GM19035 (cell line): ENCODE measurements at regions not wholly inside any gene's neighbourhood (a gene's known extent, or its start where the extent isn't known, plus 50 kb on each side); places are given as distances from the start of the nearest gene placed in this dataset.

Experiments
- ATAC-seq: cut with Tn5 transposase; IDR thresholded peaks from one replicate; pipeline ENCODE4 v1.9.1; 2021; ENCODE audit not compliant: unreplicated experiment

GRCh38 chr2:71895320-71896161, 252.1 kb downstream of the CYP26B1 start:
- no peak for ATAC-seq

GRCh38 chr2:71894261-71894660, 253.4 kb downstream of the CYP26B1 start:
- no peak for ATAC-seq

GRCh38 chr2:71893646-71894045, 254.0 kb downstream of the CYP26B1 start:
- no peak for ATAC-seq

- ATAC-seq = no peak
Observed at GRCh38 chr2:71892896-71893295, 254.8 kb downstream of the CYP26B1 start.

- no peak for ATAC-seq
Observed at GRCh38 chr2:71892423-71892730, 255.3 kb downstream of the CYP26B1 start.

GRCh38 chr2:71891719-71892422, 255.8 kb downstream of the CYP26B1 start:
- ATAC-seq = no peak

- ATAC-seq = no peak
Observed at GRCh38 chr2:71891155-71891554, 256.5 kb downstream of the CYP26B1 start.

- ATAC-seq = no peak
Observed at GRCh38 chr2:71889759-71890684, 257.6 kb downstream of the CYP26B1 start.

GRCh38 chr2:71888751-71889445, 258.8 kb downstream of the CYP26B1 start:
- ATAC-seq = no peak

- no peak for ATAC-seq
Observed at GRCh38 chr2:71887196-71887595, 260.5 kb downstream of the CYP26B1 start.

GRCh38 chr2:71886241-71886640, 261.4 kb downstream of the CYP26B1 start:
- ATAC-seq = no peak

GRCh38 chr2:71884303-71885042, 263.2 kb downstream of the CYP26B1 start:
- ATAC-seq = no peak

- no peak for ATAC-seq
Observed at GRCh38 chr2:71882949-71883472, 264.7 kb downstream of the CYP26B1 start.

GRCh38 chr2:71882236-71882946, 265.3 kb downstream of the CYP26B1 start:
- ATAC-seq = no peak

- ATAC-seq = peak; percentile 61
Observed at GRCh38 chr2:71880846-71881610, 266.6 kb downstream of the CYP26B1 start.

GRCh38 chr2:71880287-71880686, 267.4 kb downstream of the CYP26B1 start:
- peak; percentile 13 for ATAC-seq

- no peak for ATAC-seq
Observed at GRCh38 chr2:71879509-71880184, 268.0 kb downstream of the CYP26B1 start.
